ENCODE measurements at regions not wholly inside any gene's neighbourhood (a gene's known extent, or its start where the extent isn't known, plus 50 kb on each side); places are given as distances from the start of the nearest gene placed in this dataset.

DNA sequence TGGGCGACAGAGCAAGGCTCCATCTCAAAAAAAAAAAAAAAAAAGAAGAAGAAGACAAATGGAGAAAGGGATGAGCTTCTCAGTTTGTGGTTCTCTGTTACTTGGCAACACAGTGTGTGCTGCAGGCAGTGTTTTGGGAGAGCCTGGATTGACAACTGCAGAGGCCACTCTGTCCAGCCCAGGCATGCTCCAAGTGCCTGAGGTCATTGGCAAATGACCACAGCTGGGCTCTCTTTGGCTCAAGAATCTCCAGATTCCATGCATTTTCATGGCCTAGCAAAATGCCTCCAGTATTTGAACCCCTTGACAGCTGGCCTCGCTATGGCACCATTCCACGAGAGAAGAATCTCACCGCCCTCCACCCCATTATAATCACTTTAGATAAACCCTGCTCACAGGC is 126.2 kb downstream of the ANKRD60 start:
- TF ChIP-seq EZH2phosphoT487 (IDR thresholded peaks at IDR 0.05; ENCODE audit: borderline replicate concordance, low read depth, low read length): no peak
- TF ChIP-seq, protein P1, sequence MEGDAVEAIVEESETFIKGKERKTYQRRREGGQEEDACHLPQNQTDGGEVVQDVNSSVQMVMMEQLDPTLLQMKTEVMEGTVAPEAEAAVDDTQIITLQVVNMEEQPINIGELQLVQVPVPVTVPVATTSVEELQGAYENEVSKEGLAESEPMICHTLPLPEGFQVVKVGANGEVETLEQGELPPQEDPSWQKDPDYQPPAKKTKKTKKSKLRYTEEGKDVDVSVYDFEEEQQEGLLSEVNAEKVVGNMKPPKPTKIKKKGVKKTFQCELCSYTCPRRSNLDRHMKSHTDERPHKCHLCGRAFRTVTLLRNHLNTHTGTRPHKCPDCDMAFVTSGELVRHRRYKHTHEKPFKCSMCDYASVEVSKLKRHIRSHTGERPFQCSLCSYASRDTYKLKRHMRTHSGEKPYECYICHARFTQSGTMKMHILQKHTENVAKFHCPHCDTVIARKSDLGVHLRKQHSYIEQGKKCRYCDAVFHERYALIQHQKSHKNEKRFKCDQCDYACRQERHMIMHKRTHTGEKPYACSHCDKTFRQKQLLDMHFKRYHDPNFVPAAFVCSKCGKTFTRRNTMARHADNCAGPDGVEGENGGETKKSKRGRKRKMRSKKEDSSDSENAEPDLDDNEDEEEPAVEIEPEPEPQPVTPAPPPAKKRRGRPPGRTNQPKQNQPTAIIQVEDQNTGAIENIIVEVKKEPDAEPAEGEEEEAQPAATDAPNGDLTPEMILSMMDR (conservative IDR thresholded peaks at IDR 0.05; ENCODE audit: low read length): no peak

Measured in OCI-LY7 (cell line).